ENCODE measurements at regions not wholly inside any gene's neighbourhood (a gene's known extent, or its start where the extent isn't known, plus 50 kb on each side); places are given as distances from the start of the nearest gene placed in this dataset.

DNA sequence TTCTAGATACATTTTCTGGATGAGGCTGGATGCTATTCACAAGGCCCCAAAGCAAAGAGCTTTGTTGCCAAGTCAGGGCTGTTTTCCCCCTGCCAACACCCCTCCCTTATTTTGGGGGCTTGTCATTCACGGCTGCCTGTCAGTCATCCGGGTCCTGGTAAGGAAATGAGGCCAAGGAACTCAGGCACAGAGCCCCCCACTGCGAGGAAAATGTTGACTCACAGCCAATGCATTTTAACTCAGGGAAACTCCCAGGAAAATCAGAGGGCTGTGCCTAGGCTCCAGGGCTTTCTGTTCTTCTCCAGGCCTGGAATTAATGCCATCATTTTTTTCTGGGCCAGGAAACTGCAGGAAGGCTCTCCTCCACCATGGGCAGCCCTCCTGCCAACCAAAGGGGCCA is 241.1 kb downstream of the SMAD2 start:
- no peaks in the 10 kb centered on the region for H3K9me3 ChIP-seq (ENCODE audit: control insufficient read depth, insufficient read depth, low read length)
- no peak overlapping the region for H2BK5ac ChIP-seq (ENCODE audit: low read depth, low read length, poor library complexity, severe bottlenecking)
- no peak overlapping the region for H4K5ac ChIP-seq (ENCODE audit: low read depth, low read length)
- H2AK9ac ChIP-seq (replicated peaks; ENCODE audit: low read depth, low read length, poor library complexity) = no peak overlapping the region
- H3K27me3 ChIP-seq (ENCODE audit: control insufficient read depth, insufficient read depth, low read length) = no peaks in the 10 kb centered on the region
- TF ChIP-seq, protein P1, sequence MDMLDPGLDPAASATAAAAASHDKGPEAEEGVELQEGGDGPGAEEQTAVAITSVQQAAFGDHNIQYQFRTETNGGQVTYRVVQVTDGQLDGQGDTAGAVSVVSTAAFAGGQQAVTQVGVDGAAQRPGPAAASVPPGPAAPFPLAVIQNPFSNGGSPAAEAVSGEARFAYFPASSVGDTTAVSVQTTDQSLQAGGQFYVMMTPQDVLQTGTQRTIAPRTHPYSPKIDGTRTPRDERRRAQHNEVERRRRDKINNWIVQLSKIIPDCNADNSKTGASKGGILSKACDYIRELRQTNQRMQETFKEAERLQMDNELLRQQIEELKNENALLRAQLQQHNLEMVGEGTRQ (IDR thresholded peaks at IDR 0.05; ENCODE audit: low read depth, low read length) = no peak
- TF ChIP-seq, protein P2, sequence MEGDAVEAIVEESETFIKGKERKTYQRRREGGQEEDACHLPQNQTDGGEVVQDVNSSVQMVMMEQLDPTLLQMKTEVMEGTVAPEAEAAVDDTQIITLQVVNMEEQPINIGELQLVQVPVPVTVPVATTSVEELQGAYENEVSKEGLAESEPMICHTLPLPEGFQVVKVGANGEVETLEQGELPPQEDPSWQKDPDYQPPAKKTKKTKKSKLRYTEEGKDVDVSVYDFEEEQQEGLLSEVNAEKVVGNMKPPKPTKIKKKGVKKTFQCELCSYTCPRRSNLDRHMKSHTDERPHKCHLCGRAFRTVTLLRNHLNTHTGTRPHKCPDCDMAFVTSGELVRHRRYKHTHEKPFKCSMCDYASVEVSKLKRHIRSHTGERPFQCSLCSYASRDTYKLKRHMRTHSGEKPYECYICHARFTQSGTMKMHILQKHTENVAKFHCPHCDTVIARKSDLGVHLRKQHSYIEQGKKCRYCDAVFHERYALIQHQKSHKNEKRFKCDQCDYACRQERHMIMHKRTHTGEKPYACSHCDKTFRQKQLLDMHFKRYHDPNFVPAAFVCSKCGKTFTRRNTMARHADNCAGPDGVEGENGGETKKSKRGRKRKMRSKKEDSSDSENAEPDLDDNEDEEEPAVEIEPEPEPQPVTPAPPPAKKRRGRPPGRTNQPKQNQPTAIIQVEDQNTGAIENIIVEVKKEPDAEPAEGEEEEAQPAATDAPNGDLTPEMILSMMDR (conservative IDR thresholded peaks at IDR 0.05; ENCODE audit: low read depth, low read length) = no peak
- TF ChIP-seq RFX5 (IDR thresholded peaks at IDR 0.05; ENCODE audit: low read depth, low read length) (no peak), RAD21 (IDR thresholded peaks at IDR 0.05; ENCODE audit: low read length) (no peak), FOS (IDR thresholded peaks at IDR 0.05; ENCODE audit: low read depth, low read length) (no peak), POLR2A (IDR thresholded peaks at IDR 0.05; ENCODE audit: low read depth, low read length) (no peak), BHLHE40 (IDR thresholded peaks at IDR 0.05; ENCODE audit: low read depth, low read length) (no peak), MAZ (IDR thresholded peaks at IDR 0.05; ENCODE audit: borderline replicate concordance, low read depth, low read length) (no peak), MXI1 (IDR thresholded peaks at IDR 0.05; ENCODE audit: borderline replicate concordance, low read depth, low read length) (no peak)
- CTCF ChIA-PET = no interaction called here
- no peak overlapping the region for H3K4me3 ChIP-seq (ENCODE audit: insufficient read depth, low read depth, low read length)
- no peaks in the 10 kb centered on the region for H3K9me1 ChIP-seq (ENCODE audit: insufficient read depth, low read length)
- no TSS peak for BruUV-seq (replicated peaks)
- H2AK5ac ChIP-seq (ENCODE audit: low read depth, low read length) = no peak overlapping the region
- intact Hi-C loops (cut with micrococcal nuclease) = no loop called here
- WGBS, 2 experiments (ENCODE audit: extremely low coverage in 2 of 2, insufficient read length in 1 of 2) = 10% methylated on average over 2 of the region's 3 CpGs; no CpG with 5 or more reads in 1 of the 2 experiments
- H3K9ac ChIP-seq (ENCODE audit: low read depth, low read length) = no peak overlapping the region
- H3K18ac ChIP-seq (ENCODE audit: low read depth, low read length) = no peak overlapping the region
- H3K14ac ChIP-seq (replicated peaks; ENCODE audit: low read depth, low read length) = no peak overlapping the region
- H4K8ac ChIP-seq (ENCODE audit: low read depth in 2 of 2, low read length in 2 of 2) = no peak overlapping the region
- no peak overlapping the region for H3K23ac ChIP-seq (ENCODE audit: low read depth, low read length)
- H3K4ac ChIP-seq (ENCODE audit: low read depth, low read length) = no peak overlapping the region
- H4K20me1 ChIP-seq (ENCODE audit: insufficient read depth, low read length) = no peaks in the 10 kb centered on the region
- no peak overlapping the region for H4K91ac ChIP-seq (ENCODE audit: insufficient read depth, low read depth, low read length)
- no peaks in the 10 kb centered on the region for H3K36me3 ChIP-seq (ENCODE audit: control insufficient read depth, insufficient read depth, low read length)
- H3K27ac ChIP-seq (ENCODE audit: insufficient read depth, low read length) = no peak overlapping the region
- H3K79me1 ChIP-seq (ENCODE audit: low read depth in 1 of 2, low read length in 2 of 2) = no peaks in the 10 kb centered on the region
- POLR2A ChIA-PET (ENCODE audit: unreplicated experiment) = no interaction called here
- in situ Hi-C loops (cut with MboI; ENCODE audit: low sequenced_read_pairs) = no loop called here
- no peak overlapping the region for H3K56ac ChIP-seq (ENCODE audit: extremely low read depth, insufficient read depth, low read length)
- H2BK15ac ChIP-seq (ENCODE audit: low read depth, low read length) = no peak overlapping the region
- H2BK120ac ChIP-seq (ENCODE audit: low read depth, low read length) = no peak overlapping the region
- DNase-seq = no peak
- H2BK20ac ChIP-seq (ENCODE audit: low read depth, low read length) = no peak overlapping the region
- dilution Hi-C loops (cut with HindIII; ENCODE audit: low sequenced_read_pairs, unreplicated experiment) = no loop called here
- H3K4me2 ChIP-seq (ENCODE audit: low read depth, low read length) = no peak overlapping the region
- H2AFZ ChIP-seq (replicated peaks; ENCODE audit: low read length, poor library complexity) = no peak overlapping the region
- no peak for ATAC-seq (ENCODE audit: low read depth)
- H3K4me1 ChIP-seq (ENCODE audit: control insufficient read depth, insufficient read depth, low read length) = no peaks in the 10 kb centered on the region
